GM12878 (cell line): ENCODE measurements at regions not wholly inside any gene's neighbourhood (a gene's known extent, or its start where the extent isn't known, plus 50 kb on each side); places are given as distances from the start of the nearest gene placed in this dataset.

Source experiments
- ATAC-seq: fragments of 200-7000 bp; cut with Tn5 transposase; 3 replicates; pipeline ENCODE4 v1.9.1; 2020; ENCODE audit warnings: mild to moderate bottlenecking, moderate library complexity
- BruUV-seq: library from RNA; stranded (reverse); fragments of 400-500 nt; replicated peaks from 2 replicates; lab custom pipeline; 2021; lab: Mats Ljungman, UMichigan
- CTCF ChIA-PET: fragments of 300-600 bp; sonication (Branson Sonifier 250); formaldehyde crosslinking; extraction: SDS; loops from one replicate; lab custom pipeline; 2021; ENCODE audit warnings: inconsistent platforms; lab: Yijun Ruan, JAX
- POLR2A ChIA-PET: fragments of 350-600 bp; formaldehyde crosslinking; extraction: SDS; loops from one replicate; lab custom pipeline; 2021; ENCODE audit warnings: inconsistent platforms; lab: Charles Lee
- RAD21 ChIA-PET: fragments of 300-600 bp; sonication (Branson Sonifier 250); formaldehyde crosslinking; loops from one replicate; lab custom pipeline; 2023; ENCODE audit warnings: antibody characterized with exemption; ENCODE audit not compliant: unreplicated experiment; lab: Charles Lee
- SMC1A ChIA-PET: fragments of 300-600 bp; sonication (Branson Sonifier 250); formaldehyde crosslinking; loops from one replicate; lab custom pipeline; 2023; ENCODE audit not compliant: unreplicated experiment, uncharacterized antibody; lab: Charles Lee
- DNase-seq: peaks from one replicate; pipeline ENCODE4 v3.0.0-alpha.2; 2011; ENCODE audit warnings: low read depth, low spot score
- FAIRE-seq: peaks from 3 replicates; lab custom pipeline; 2011; peaks lifted over from hg19 to GRCh38; lab: Jason Lieb, UNC
- H2AFZ ChIP-seq: 2 replicates; pipeline ENCODE4 v1.6.0; 2011; ENCODE audit warnings: low read depth, low read length, control low read depth; ENCODE audit not compliant: control insufficient read depth
- H3K27ac ChIP-seq: 2 replicates; pipeline ENCODE4 v1.5.1; 2011; ENCODE audit warnings: control low read depth; ENCODE audit not compliant: control insufficient read depth, insufficient read depth
- H3K27me3 ChIP-seq, 2 experiments: replicated peaks in 1 of 2; 2 replicates each; pipeline versions ENCODE4 v1.6.0 to v1.6.1; 2011; ENCODE audit warnings: low read length in 1 of 2; ENCODE audit not compliant: control insufficient read depth in 2 of 2, insufficient read depth in 2 of 2
- H3K36me3 ChIP-seq, 2 experiments: 2 replicates each; pipeline ENCODE4 v1.5.1; 2011; ENCODE audit warnings: low read length in 1 of 2; ENCODE audit not compliant: control insufficient read depth in 2 of 2, insufficient read depth in 2 of 2
- H3K4me1 ChIP-seq: 2 replicates; pipeline ENCODE4 v1.6.1; 2011; ENCODE audit warnings: mild to moderate bottlenecking, low read length, moderate library complexity, mixed read lengths; ENCODE audit not compliant: control insufficient read depth, insufficient read depth
- H3K4me2 ChIP-seq: 2 replicates; pipeline ENCODE4 v1.6.0; 2011; ENCODE audit warnings: control low read depth; ENCODE audit not compliant: control insufficient read depth, insufficient read depth
- H3K4me3 ChIP-seq: fragments of 200-600 bp; sonication (generic); 2 replicates; pipeline ENCODE4 v1.5.1; 2016
- H3K79me2 ChIP-seq: 2 replicates; pipeline ENCODE4 v1.6.0; 2011; ENCODE audit warnings: low read length; ENCODE audit not compliant: control insufficient read depth, insufficient read depth
- H3K9ac ChIP-seq: 2 replicates; pipeline ENCODE4 v1.8.0; 2011; ENCODE audit warnings: low read length, control low read depth, mixed read lengths; ENCODE audit not compliant: control insufficient read depth, insufficient read depth
- H3K9me3 ChIP-seq: replicated peaks from 3 replicates; pipeline ENCODE4 v1.5.1; 2011; ENCODE audit warnings: mild to moderate bottlenecking, low read length; ENCODE audit not compliant: control insufficient read depth, insufficient read depth
- H4K20me1 ChIP-seq: 2 replicates; pipeline ENCODE4 v1.6.0; 2011; ENCODE audit not compliant: control insufficient read depth, insufficient read depth
- BACH1 ChIP-seq: fragments of 450-650 bp; IDR thresholded peaks from 2 replicates; pipeline ENCODE4 v1.6.1; 2017; ENCODE audit warnings: mild to moderate bottlenecking, borderline replicate concordance
- E4F1 ChIP-seq: fragments of 450-650 bp; IDR thresholded peaks from 2 replicates; pipeline ENCODE4 v1.6.1; 2018; ENCODE audit warnings: borderline replicate concordance, mild to moderate bottlenecking; ENCODE audit not compliant: partially characterized antibody
- ESRRA ChIP-seq: IDR thresholded peaks from 2 replicates; pipeline ENCODE4 v1.6.1; 2012; ENCODE audit warnings: mild to moderate bottlenecking, low read length, improper control_type of control experiment
- NRF1 ChIP-seq: conservative IDR thresholded peaks from 2 replicates; pipeline ENCODE4 v1.6.1; 2011; ENCODE audit warnings: mild to moderate bottlenecking, low read depth, low read length, improper control_type of control experiment
- SIX5 ChIP-seq: IDR thresholded peaks from 2 replicates; pipeline ENCODE4 v1.6.1; 2011; ENCODE audit warnings: mild to moderate bottlenecking, low read depth, low read length, moderate library complexity; ENCODE audit not compliant: severe bottlenecking
- SMARCA5 ChIP-seq: fragments of 450-650 bp; IDR thresholded peaks from 2 replicates; pipeline ENCODE4 v1.6.1; 2017; ENCODE audit warnings: mild to moderate bottlenecking
- WGBS: methylation state at CpG from one replicate; pipeline ENCODE4 v1.1.6; 2016; ENCODE audit warnings: low lambda C conversion rate; ENCODE audit not compliant: insufficient replicate concordance, insufficient coverage; ENCODE audit errors: missing lambda C conversion rate; 5-methylcytosine and 5-hydroxymethylcytosine counted together
- in situ Hi-C: fragments of 300-500 bp; cut with MboI; formaldehyde crosslinking; loops from 9 replicates; pipeline ENCODE4 v1.14.3; 2018; ENCODE audit warnings: mixed read lengths
- intact Hi-C: fragments of 100-400 bp; cut with micrococcal nuclease; formaldehyde crosslinking; loops from one replicate; pipeline ENCODE4 v1.14.2; 2022; ENCODE audit not compliant: unreplicated experiment
- TF ChIP-seq, protein P1 (sequence below): IDR thresholded peaks from 2 replicates; pipeline ENCODE4 v1.6.1; 2011; ENCODE audit warnings: low read depth, low read length, improper control_type of control experiment, borderline replicate concordance

DNA sequence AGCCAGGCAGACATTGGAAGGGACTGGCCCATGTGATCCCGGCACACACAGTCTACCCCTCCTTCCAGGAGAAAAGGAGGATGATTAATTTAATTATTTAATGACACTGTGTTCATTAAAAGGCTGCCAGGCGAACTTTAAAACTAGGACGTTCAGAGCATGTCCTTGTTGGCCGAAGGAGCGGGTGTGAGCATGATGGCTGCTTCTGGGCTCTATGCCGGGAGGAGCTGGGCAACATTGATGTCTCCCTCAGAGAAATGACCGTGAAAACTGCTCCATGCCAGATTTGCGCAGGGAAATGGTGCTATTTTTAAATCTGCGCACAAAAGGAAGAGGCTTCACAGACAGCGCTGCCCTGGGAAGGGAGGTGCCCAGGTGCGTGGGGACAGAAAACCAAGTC lies 284.9 kb upstream of the IRX4 start (continued):
- TF ChIP-seq E4F1: no peak

GRCh38 chr5:2166979-2167377 lies 284.3 kb upstream of the IRX4 start:
- RAD21 ChIA-PET: no interaction called here
- SMC1A ChIA-PET: no interaction called here
- Histone ChIP-seq H3K4me3 (no peak overlapping the region), H3K9me3 (no peaks in the 10 kb centered on the region; the same call in 2 of the 3 replicates), H3K27me3 (no peaks in the 10 kb centered on the region), H3K27ac (no peak overlapping the region), H3K79me2 (no peaks in the 10 kb centered on the region), H3K9ac (no peak overlapping the region), H3K4me1 (no peaks in the 10 kb centered on the region), H2AFZ (no peak overlapping the region), H3K36me3 (no peaks in the 10 kb centered on the region), H4K20me1 (no peaks in the 10 kb centered on the region), H3K4me2 (no peak overlapping the region)
- WGBS: 28% methylated on average over 6 of the region's 6 CpGs
- FAIRE-seq: no peak
- POLR2A ChIA-PET: no interaction called here
- no peak for DNase-seq
- CTCF ChIA-PET: no interaction called here
- in situ Hi-C loops (no loop called here), intact Hi-C loops (no loop called here)
- TF ChIP-seq NRF1: no peak
- TF ChIP-seq SIX5: no peak
- TF ChIP-seq, protein P1, sequence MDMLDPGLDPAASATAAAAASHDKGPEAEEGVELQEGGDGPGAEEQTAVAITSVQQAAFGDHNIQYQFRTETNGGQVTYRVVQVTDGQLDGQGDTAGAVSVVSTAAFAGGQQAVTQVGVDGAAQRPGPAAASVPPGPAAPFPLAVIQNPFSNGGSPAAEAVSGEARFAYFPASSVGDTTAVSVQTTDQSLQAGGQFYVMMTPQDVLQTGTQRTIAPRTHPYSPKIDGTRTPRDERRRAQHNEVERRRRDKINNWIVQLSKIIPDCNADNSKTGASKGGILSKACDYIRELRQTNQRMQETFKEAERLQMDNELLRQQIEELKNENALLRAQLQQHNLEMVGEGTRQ: no peak
- TF ChIP-seq BACH1: no peak
- TF ChIP-seq ESRRA: no peak
- TF ChIP-seq SMARCA5: no peak
- no TSS peak for BruUV-seq
- no peak for ATAC-seq
